Medulla oblongata (tissue), 1 donor: ENCODE measurements at regions not wholly inside any gene's neighbourhood (a gene's known extent, or its start where the extent isn't known, plus 50 kb on each side); places are given as distances from the start of the nearest gene placed in this dataset.
A peak's percentile ranks its signal among the peaks of the same experiment; 100 is the strongest.
"Not testable (repeated sequence)": the region's sequence is repeated elsewhere in the genome, so short reads cannot be mapped to it uniquely, and the experiment has no call there.

ENCODE experiments used
- DNase-seq: peaks from one replicate; pipeline ENCODE4 v3.0.0-alpha.2; 2015; ENCODE audit errors: extremely low spot score

GRCh38 chr6:17012421-17013225 is 89.2 kb upstream of the STMND1 start:
- DNase-seq = peak; percentile 36

- DNase-seq = no peak
Measured at GRCh38 chr6:17011985-17012384, 89.9 kb upstream of the STMND1 start.

GRCh38 chr6:17007749-17008148 is 94.1 kb upstream of the STMND1 start:
- DNase-seq = no peak

- no peak for DNase-seq
Measured at GRCh38 chr6:17006543-17006942, 95.3 kb upstream of the STMND1 start.

- DNase-seq = no peak
Measured at GRCh38 chr6:17004269-17004668, 97.6 kb upstream of the STMND1 start.

GRCh38 chr6:17002123-17002522 is 99.7 kb upstream of the STMND1 start:
- no peak for DNase-seq

- DNase-seq = no peak
Measured at GRCh38 chr6:17001188-17001587, 100.7 kb upstream of the STMND1 start.

GRCh38 chr6:16999491-17000436 is 102.1 kb upstream of the STMND1 start:
- no peak for DNase-seq

- no peak for DNase-seq
Measured at GRCh38 chr6:16998461-16998860, 103.4 kb upstream of the STMND1 start.

- no peak for DNase-seq
Measured at GRCh38 chr6:16995511-16996250, 106.2 kb upstream of the STMND1 start.

GRCh38 chr6:16993396-16993795 is 108.5 kb upstream of the STMND1 start:
- peak; percentile 8 for DNase-seq

GRCh38 chr6:16991981-16992629 is 109.7 kb upstream of the STMND1 start:
- no peak for DNase-seq

GRCh38 chr6:16989976-16990375 is 111.9 kb upstream of the STMND1 start:
- DNase-seq = not testable (repeated sequence)

GRCh38 chr6:16989382-16989781 is 112.5 kb upstream of the STMND1 start:
- DNase-seq = no peak

- DNase-seq = no peak
Measured at GRCh38 chr6:16987996-16988395, 113.9 kb upstream of the STMND1 start.

- DNase-seq = no peak
Measured at GRCh38 chr6:16985513-16986284, 116.2 kb upstream of the STMND1 start.

GRCh38 chr6:16982807-16983206 is 119.0 kb upstream of the STMND1 start:
- DNase-seq = peak; percentile 43

GRCh38 chr6:16979677-16980370 is 122.0 kb upstream of the STMND1 start:
- DNase-seq = no peak

- DNase-seq = no peak
Measured at GRCh38 chr6:16978686-16979085, 123.2 kb upstream of the STMND1 start.
